ENCODE measurements at regions not wholly inside any gene's neighbourhood (a gene's known extent, or its start where the extent isn't known, plus 50 kb on each side); places are given as distances from the start of the nearest gene placed in this dataset.

- no CpG with 5 or more reads among the region's 4 CpGs for WGBS (ENCODE audit: insufficient coverage)
Measured at GRCh38 chr18:40469851-40470250, 1485.2 kb upstream of the PIK3C3 start.

GRCh38 chr18:40469316-40469715 is 1485.7 kb upstream of the PIK3C3 start:
- POLR2A ChIA-PET, result no interaction called here
- Mint-ChIP-seq H3K4me3 (no peak overlapping the region), H3K36me3 (no peaks in the 10 kb centered on the region), H3K27ac (no peak overlapping the region), H3K27me3 (no peaks in the 10 kb centered on the region), H3K9me3 (peaks cover 14 to 31% (median 26%) of the 10 kb centered on the region in 3 donors), H3K4me1 (no peaks in the 10 kb centered on the region)
- no peak for ATAC-seq (replicated peaks in 1 of 4)
- H3K36me3 ChIP-seq (ENCODE audit: control insufficient read depth in 2 of 2, extremely low read depth in 1 of 2, insufficient read depth in 1 of 2, low read length in 1 of 2), result no peaks in the 10 kb centered on the region
- H3K27me3 ChIP-seq (replicated peaks in 1 of 2; ENCODE audit: control insufficient read depth in 2 of 2, extremely low read depth in 1 of 2, insufficient read depth in 2 of 2, low read length in 1 of 2), result no peaks in the 10 kb centered on the region
- no peaks in the 10 kb centered on the region for H3K9me3 ChIP-seq
- H3K27ac ChIP-seq (ENCODE audit: low read length), result no peak overlapping the region
- H3K4me3 ChIP-seq (ENCODE audit: control insufficient read depth in 1 of 2, extremely low read depth in 1 of 2, low read length in 1 of 2), result no peak overlapping the region
- DNase-seq, result no peak
- H3K4me1 ChIP-seq (ENCODE audit: control insufficient read depth in 1 of 2, extremely low read depth in 1 of 2, insufficient read depth in 2 of 2, low read length in 2 of 2), result no peaks in the 10 kb centered on the region
- CTCF ChIA-PET, result no interaction called here

More at GRCh38 chr18:40469851-40470250, 1485.2 kb upstream of the PIK3C3 start:
- ATAC-seq (replicated peaks in 1 of 4), result no peak
- H3K9me3 ChIP-seq, result no peaks in the 10 kb centered on the region
- H3K27me3 Mint-ChIP-seq, result no peaks in the 10 kb centered on the region
- no peak for DNase-seq
- no peaks in the 10 kb centered on the region for H3K36me3 ChIP-seq (ENCODE audit: control insufficient read depth in 2 of 2, extremely low read depth in 1 of 2, insufficient read depth in 1 of 2, low read length in 1 of 2)
- H3K27ac ChIP-seq (ENCODE audit: low read length), result no peak overlapping the region
- H3K27me3 ChIP-seq (replicated peaks in 1 of 2; ENCODE audit: control insufficient read depth in 2 of 2, extremely low read depth in 1 of 2, insufficient read depth in 2 of 2, low read length in 1 of 2), result no peaks in the 10 kb centered on the region
- H3K4me1 Mint-ChIP-seq, result no peaks in the 10 kb centered on the region
- H3K9me3 Mint-ChIP-seq, result peaks cover 16 to 32% (median 27%) of the 10 kb centered on the region in 3 donors
- no peak overlapping the region for H3K4me3 ChIP-seq (ENCODE audit: control insufficient read depth in 1 of 2, extremely low read depth in 1 of 2, low read length in 1 of 2)
- ChIA-PET POLR2A (no interaction called here), CTCF (interaction anchor here in 1 of 2 donors (0.6 kb wide), 1 partner anchor 8 kb away, joined by 3 read pairs; no protein-coding TSS in a partner anchor)
- H3K36me3 Mint-ChIP-seq, result no peaks in the 10 kb centered on the region
- no peaks in the 10 kb centered on the region for H3K4me1 ChIP-seq (ENCODE audit: control insufficient read depth in 1 of 2, extremely low read depth in 1 of 2, insufficient read depth in 2 of 2, low read length in 2 of 2)
- H3K4me3 Mint-ChIP-seq, result no peak overlapping the region
- no peak overlapping the region for H3K27ac Mint-ChIP-seq

GRCh38 chr18:40464032-40464431 is 1491.0 kb upstream of the PIK3C3 start:
- ChIA-PET CTCF (no interaction called here), POLR2A (no interaction called here)
- Histone ChIP-seq H3K36me3 (ENCODE audit: control insufficient read depth in 2 of 2, extremely low read depth in 1 of 2, insufficient read depth in 1 of 2, low read length in 1 of 2) (no peaks in the 10 kb centered on the region), H3K27me3 (replicated peaks in 1 of 2; ENCODE audit: control insufficient read depth in 2 of 2, extremely low read depth in 1 of 2, insufficient read depth in 2 of 2, low read length in 1 of 2) (no peaks in the 10 kb centered on the region), H3K9me3 (no peaks in the 10 kb centered on the region), H3K4me3 (ENCODE audit: control insufficient read depth in 1 of 2, extremely low read depth in 1 of 2, low read length in 1 of 2) (no peak overlapping the region), H3K27ac (ENCODE audit: low read length) (no peak overlapping the region), H3K4me1 (ENCODE audit: control insufficient read depth in 1 of 2, extremely low read depth in 1 of 2, insufficient read depth in 2 of 2, low read length in 2 of 2) (no peaks in the 10 kb centered on the region)
- WGBS (ENCODE audit: insufficient coverage), result no CpG with 5 or more reads among the region's 1 CpG
- Mint-ChIP-seq H3K4me1 (no peaks in the 10 kb centered on the region), H3K36me3 (no peaks in the 10 kb centered on the region), H3K27ac (no peak overlapping the region), H3K27me3 (no peaks in the 10 kb centered on the region), H3K9me3 (peaks cover 12 to 17% (median 16%) of the 10 kb centered on the region in 3 donors), H3K4me3 (no peak overlapping the region)
- DNase-seq, result no peak
- ATAC-seq (replicated peaks in 1 of 4), result no peak

- Histone ChIP-seq H3K4me3 (ENCODE audit: control insufficient read depth in 1 of 2, extremely low read depth in 1 of 2, low read length in 1 of 2) (no peak overlapping the region), H3K9me3 (no peaks in the 10 kb centered on the region), H3K27ac (ENCODE audit: low read length) (no peak overlapping the region), H3K27me3 (replicated peaks in 1 of 2; ENCODE audit: control insufficient read depth in 2 of 2, extremely low read depth in 1 of 2, insufficient read depth in 2 of 2, low read length in 1 of 2) (no peaks in the 10 kb centered on the region), H3K36me3 (ENCODE audit: control insufficient read depth in 2 of 2, extremely low read depth in 1 of 2, insufficient read depth in 1 of 2, low read length in 1 of 2) (no peaks in the 10 kb centered on the region), H3K4me1 (ENCODE audit: control insufficient read depth in 1 of 2, extremely low read depth in 1 of 2, insufficient read depth in 2 of 2, low read length in 2 of 2) (no peaks in the 10 kb centered on the region)
- ATAC-seq (replicated peaks in 1 of 4) (no peak), DNase-seq (no peak)
- Mint-ChIP-seq H3K36me3 (no peaks in the 10 kb centered on the region), H3K4me1 (no peaks in the 10 kb centered on the region), H3K9me3 (peaks cover 23 to 29% (median 26%) of the 10 kb centered on the region in 3 donors), H3K4me3 (no peak overlapping the region), H3K27me3 (no peaks in the 10 kb centered on the region), H3K27ac (no peak overlapping the region)
- POLR2A ChIA-PET, result no interaction called here
- no CpG with 5 or more reads among the region's 5 CpGs for WGBS (ENCODE audit: insufficient coverage)
- CTCF ChIA-PET, result no interaction called here
Measured at GRCh38 chr18:40453903-40454302, 1501.1 kb upstream of the PIK3C3 start.

- Histone ChIP-seq H3K9me3 (no peaks in the 10 kb centered on the region), H3K4me1 (ENCODE audit: control insufficient read depth in 1 of 2, extremely low read depth in 1 of 2, insufficient read depth in 2 of 2, low read length in 2 of 2) (no peaks in the 10 kb centered on the region), H3K27me3 (replicated peaks in 1 of 2; ENCODE audit: control insufficient read depth in 2 of 2, extremely low read depth in 1 of 2, insufficient read depth in 2 of 2, low read length in 1 of 2) (no peaks in the 10 kb centered on the region), H3K27ac (ENCODE audit: low read length) (no peak overlapping the region), H3K36me3 (ENCODE audit: control insufficient read depth in 2 of 2, extremely low read depth in 1 of 2, insufficient read depth in 1 of 2, low read length in 1 of 2) (no peaks in the 10 kb centered on the region), H3K4me3 (ENCODE audit: control insufficient read depth in 1 of 2, extremely low read depth in 1 of 2, low read length in 1 of 2) (no peak overlapping the region)
- ChIA-PET CTCF (no interaction called here), POLR2A (no interaction called here)
- ATAC-seq (replicated peaks in 1 of 4) (no peak), DNase-seq (no peak)
- WGBS (ENCODE audit: insufficient coverage), result 79% methylated on average over 2 of the region's 2 CpGs
- Mint-ChIP-seq H3K4me3 (no peak overlapping the region), H3K27me3 (no peaks in the 10 kb centered on the region), H3K9me3 (peaks cover 23 to 26% (median 24%) of the 10 kb centered on the region in 3 donors), H3K27ac (no peak overlapping the region), H3K4me1 (no peaks in the 10 kb centered on the region), H3K36me3 (no peaks in the 10 kb centered on the region)
Measured at GRCh38 chr18:40452599-40452998, 1502.4 kb upstream of the PIK3C3 start.

GRCh38 chr18:40450751-40451150 is 1504.3 kb upstream of the PIK3C3 start:
- no peaks in the 10 kb centered on the region for H3K4me1 ChIP-seq (ENCODE audit: control insufficient read depth in 1 of 2, extremely low read depth in 1 of 2, insufficient read depth in 2 of 2, low read length in 2 of 2)
- CTCF ChIA-PET, result no interaction called here
- H3K27me3 ChIP-seq (replicated peaks in 1 of 2; ENCODE audit: control insufficient read depth in 2 of 2, extremely low read depth in 1 of 2, insufficient read depth in 2 of 2, low read length in 1 of 2), result no peaks in the 10 kb centered on the region
- Mint-ChIP-seq H3K9me3 (peaks cover 19 to 21% (median 19%) of the 10 kb centered on the region in 3 donors), H3K4me3 (no peak overlapping the region), H3K27ac (no peak overlapping the region), H3K27me3 (no peaks in the 10 kb centered on the region), H3K4me1 (no peaks in the 10 kb centered on the region), H3K36me3 (no peaks in the 10 kb centered on the region)
- no peaks in the 10 kb centered on the region for H3K36me3 ChIP-seq (ENCODE audit: control insufficient read depth in 2 of 2, extremely low read depth in 1 of 2, insufficient read depth in 1 of 2, low read length in 1 of 2)
- ATAC-seq (replicated peaks in 1 of 4), result no peak
- no peak overlapping the region for H3K4me3 ChIP-seq (ENCODE audit: control insufficient read depth in 1 of 2, extremely low read depth in 1 of 2, low read length in 1 of 2)
- POLR2A ChIA-PET, result no interaction called here
- H3K27ac ChIP-seq (ENCODE audit: low read length), result no peak overlapping the region
- no peak for DNase-seq
- H3K9me3 ChIP-seq, result no peaks in the 10 kb centered on the region

GRCh38 chr18:40447820-40448219 is 1507.2 kb upstream of the PIK3C3 start:
- Histone ChIP-seq H3K9me3 (no peaks in the 10 kb centered on the region), H3K4me3 (ENCODE audit: control insufficient read depth in 1 of 2, extremely low read depth in 1 of 2, low read length in 1 of 2) (no peak overlapping the region), H3K36me3 (ENCODE audit: control insufficient read depth in 2 of 2, extremely low read depth in 1 of 2, insufficient read depth in 1 of 2, low read length in 1 of 2) (no peaks in the 10 kb centered on the region), H3K27me3 (replicated peaks in 1 of 2; ENCODE audit: control insufficient read depth in 2 of 2, extremely low read depth in 1 of 2, insufficient read depth in 2 of 2, low read length in 1 of 2) (no peaks in the 10 kb centered on the region), H3K27ac (ENCODE audit: low read length) (no peak overlapping the region), H3K4me1 (ENCODE audit: control insufficient read depth in 1 of 2, extremely low read depth in 1 of 2, insufficient read depth in 2 of 2, low read length in 2 of 2) (no peaks in the 10 kb centered on the region)
- Mint-ChIP-seq H3K36me3 (no peaks in the 10 kb centered on the region), H3K27ac (no peak overlapping the region), H3K4me1 (no peaks in the 10 kb centered on the region), H3K4me3 (no peak overlapping the region), H3K27me3 (no peaks in the 10 kb centered on the region), H3K9me3 (peaks cover 10 to 20% (median 13%) of the 10 kb centered on the region in 3 donors)
- DNase-seq (no peak), ATAC-seq (replicated peaks in 1 of 4) (no peak)
- POLR2A ChIA-PET, result no interaction called here
- WGBS (ENCODE audit: insufficient coverage), result no CpG with 5 or more reads among the region's 1 CpG
- CTCF ChIA-PET, result no interaction called here

All from T-cell (primary cell).